Stimulated activated naive CD4-positive, alpha-beta T cell (primary cell): ENCODE measurements at regions not wholly inside any gene's neighbourhood (a gene's known extent, or its start where the extent isn't known, plus 50 kb on each side); places are given as distances from the start of the nearest gene placed in this dataset.

Source experiments
- DNase-seq, 6 experiments: peaks; one replicate each; lab custom pipeline; 2025; lab: John Stamatoyannopoulos, UW

GRCh38 chr2:240343548-240343947 lies 91.9 kb upstream of the GPC1 start:
- DNase-seq: no peak

- no peak for DNase-seq
Measured at GRCh38 chr2:240344904-240345303, 90.6 kb upstream of the GPC1 start.

GRCh38 chr2:240346015-240346752 lies 89.3 kb upstream of the GPC1 start:
- no peak for DNase-seq

GRCh38 chr2:240346753-240347372 lies 88.6 kb upstream of the GPC1 start:
- no peak for DNase-seq

- DNase-seq: no peak
Measured at GRCh38 chr2:240347373-240347940, 88.0 kb upstream of the GPC1 start.

- DNase-seq: no peak
Measured at GRCh38 chr2:240347949-240348500, 87.4 kb upstream of the GPC1 start.

GRCh38 chr2:240348522-240348921 lies 86.9 kb upstream of the GPC1 start:
- no peak for DNase-seq

- no peak for DNase-seq
Measured at GRCh38 chr2:240349133-240350005, 86.1 kb upstream of the GPC1 start.

- no peak for DNase-seq
Measured at GRCh38 chr2:240350006-240350355, 85.5 kb upstream of the GPC1 start.

- no peak for DNase-seq
Measured at GRCh38 chr2:240350696-240351087, 84.8 kb upstream of the GPC1 start.

- no peak for DNase-seq
Measured at GRCh38 chr2:240351088-240351741, 84.2 kb upstream of the GPC1 start.

- no peak for DNase-seq
Measured at GRCh38 chr2:240351826-240352426, 83.5 kb upstream of the GPC1 start.

GRCh38 chr2:240353086-240353798 lies 82.2 kb upstream of the GPC1 start:
- no peak for DNase-seq

- no peak for DNase-seq
Measured at GRCh38 chr2:240353944-240354343, 81.5 kb upstream of the GPC1 start.

GRCh38 chr2:240355001-240355891 lies 80.2 kb upstream of the GPC1 start:
- DNase-seq: no peak

- DNase-seq: no peak
Measured at GRCh38 chr2:240355962-240356361, 79.5 kb upstream of the GPC1 start.

GRCh38 chr2:240356700-240357640 lies 78.5 kb upstream of the GPC1 start:
- DNase-seq: no peak

- DNase-seq: no peak
Measured at GRCh38 chr2:240357641-240358012, 77.8 kb upstream of the GPC1 start.

- DNase-seq: no peak
Measured at GRCh38 chr2:240358080-240358479, 77.4 kb upstream of the GPC1 start.
